ENCODE measurements at regions not wholly inside any gene's neighbourhood (a gene's known extent, or its start where the extent isn't known, plus 50 kb on each side); places are given as distances from the start of the nearest gene placed in this dataset.

DNA sequence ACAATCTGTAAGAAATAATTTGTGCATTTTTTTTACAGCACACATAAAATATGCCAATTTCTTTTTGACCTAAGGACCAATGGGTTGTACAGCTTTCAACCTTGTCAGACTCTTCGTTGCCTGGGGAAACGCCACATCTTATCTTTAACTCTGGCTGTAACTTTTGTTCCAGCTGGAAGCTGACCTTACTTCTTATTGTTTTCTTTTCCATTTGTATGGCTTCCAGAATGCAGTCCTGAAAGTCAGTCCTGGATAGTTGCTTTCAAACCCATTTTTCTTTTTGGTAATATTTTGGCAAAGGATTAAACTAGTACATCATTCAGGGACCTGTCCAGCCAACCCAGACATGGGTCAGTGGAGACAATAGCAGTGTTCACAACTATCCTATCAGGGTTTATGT, 686.5 kb upstream of the CDH2 start:
- H3K27me3 Mint-ChIP-seq (ENCODE audit: insufficient read depth, unreplicated experiment), result peaks cover 3% of the 10 kb centered on the region
- H3K4me1 ChIP-seq, result no peaks in the 10 kb centered on the region
- H3K36me3 ChIP-seq (ENCODE audit: control insufficient read depth, insufficient read depth, low read length), result no peaks in the 10 kb centered on the region
- no peaks in the 10 kb centered on the region for H3K4me1 Mint-ChIP-seq (ENCODE audit: low read depth, unreplicated experiment)
- H3K36me3 Mint-ChIP-seq (ENCODE audit: insufficient read depth, unreplicated experiment), result no peaks in the 10 kb centered on the region
- H3K27ac Mint-ChIP-seq (ENCODE audit: unreplicated experiment), result no peak overlapping the region
- ChIA-PET CTCF (no interaction called here), POLR2A (no interaction called here)
- intact Hi-C loops (cut with micrococcal nuclease; ENCODE audit: unreplicated experiment), result no loop called here
- DNase-seq, result no peak
- no peak overlapping the region for H3K4me3 Mint-ChIP-seq (ENCODE audit: unreplicated experiment)
- H3K4me3 ChIP-seq (ENCODE audit: low read depth, low read length), result no peak overlapping the region
- no peak for TF ChIP-seq CTCF (IDR thresholded peaks at IDR 0.05; ENCODE audit: insufficient read depth in 1 of 2, low read depth in 1 of 2, low read length in 1 of 2, severe bottlenecking in 1 of 2, unreplicated experiment in 1 of 2)
- H3K9me3 ChIP-seq, result no peaks in the 10 kb centered on the region
- no peaks in the 10 kb centered on the region for H3K27me3 ChIP-seq (replicated peaks; ENCODE audit: control insufficient read depth, insufficient read depth, low read length)
- no TSS peak for BruUV-seq (replicated peaks)
- no peaks in the 10 kb centered on the region for H3K9me3 Mint-ChIP-seq (ENCODE audit: unreplicated experiment)

- no peak for TF ChIP-seq CTCF (IDR thresholded peaks at IDR 0.05; ENCODE audit: insufficient read depth in 1 of 2, low read depth in 1 of 2, low read length in 1 of 2, severe bottlenecking in 1 of 2, unreplicated experiment in 1 of 2)
- Mint-ChIP-seq H3K4me1 (ENCODE audit: low read depth, unreplicated experiment) (no peaks in the 10 kb centered on the region), H3K4me3 (ENCODE audit: unreplicated experiment) (no peak overlapping the region), H3K27ac (ENCODE audit: unreplicated experiment) (no peak overlapping the region), H3K9me3 (ENCODE audit: unreplicated experiment) (no peaks in the 10 kb centered on the region), H3K36me3 (ENCODE audit: insufficient read depth, unreplicated experiment) (no peaks in the 10 kb centered on the region), H3K27me3 (ENCODE audit: insufficient read depth, unreplicated experiment) (no peaks in the 10 kb centered on the region)
- BruUV-seq (replicated peaks), result no TSS peak
- no peak overlapping the region for H3K4me3 ChIP-seq (ENCODE audit: low read depth, low read length)
- POLR2A ChIA-PET, result no interaction called here
- no peaks in the 10 kb centered on the region for H3K36me3 ChIP-seq (ENCODE audit: control insufficient read depth, insufficient read depth, low read length)
- no peaks in the 10 kb centered on the region for H3K27me3 ChIP-seq (replicated peaks; ENCODE audit: control insufficient read depth, insufficient read depth, low read length)
- intact Hi-C loops (cut with micrococcal nuclease; ENCODE audit: unreplicated experiment), result no loop called here
- H3K9me3 ChIP-seq, result no peaks in the 10 kb centered on the region
- CTCF ChIA-PET, result no interaction called here
- H3K4me1 ChIP-seq, result no peaks in the 10 kb centered on the region
- DNase-seq, result no peak
These were observed 681.3 kb upstream of the CDH2 start for GRCh38 chr18:28858248-28858647.

DNA sequence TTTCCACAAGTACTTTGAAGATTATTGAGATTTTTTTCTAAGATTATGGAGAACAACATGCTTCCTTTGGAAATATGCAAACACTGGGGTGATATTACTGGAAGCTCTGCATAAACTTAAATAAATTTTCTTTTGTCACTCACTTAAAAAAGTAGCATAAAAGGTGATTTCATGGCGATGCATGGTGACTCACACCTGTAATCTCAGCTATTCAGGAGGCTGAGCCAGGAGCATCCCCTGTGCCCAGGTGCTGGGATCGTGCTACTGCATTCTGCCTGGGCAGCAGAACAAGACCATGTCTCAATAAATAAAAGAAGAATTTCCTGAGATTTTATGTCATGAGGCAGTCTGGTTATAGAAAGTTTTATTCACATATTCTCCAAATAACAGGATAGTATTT, 679.1 kb upstream of the CDH2 start:
- no peaks in the 10 kb centered on the region for H3K9me3 ChIP-seq
- H3K4me1 ChIP-seq, result no peaks in the 10 kb centered on the region
- Mint-ChIP-seq H3K36me3 (ENCODE audit: insufficient read depth, unreplicated experiment) (no peaks in the 10 kb centered on the region), H3K4me1 (ENCODE audit: low read depth, unreplicated experiment) (no peaks in the 10 kb centered on the region), H3K27ac (ENCODE audit: unreplicated experiment) (no peak overlapping the region), H3K27me3 (ENCODE audit: insufficient read depth, unreplicated experiment) (no peaks in the 10 kb centered on the region), H3K4me3 (ENCODE audit: unreplicated experiment) (no peak overlapping the region), H3K9me3 (ENCODE audit: unreplicated experiment) (no peaks in the 10 kb centered on the region)
- no peak overlapping the region for H3K4me3 ChIP-seq (ENCODE audit: low read depth, low read length)
- ChIA-PET CTCF (no interaction called here), POLR2A (no interaction called here)
- no TSS peak for BruUV-seq (replicated peaks)
- H3K36me3 ChIP-seq (ENCODE audit: control insufficient read depth, insufficient read depth, low read length), result no peaks in the 10 kb centered on the region
- DNase-seq, result no peak
- H3K27me3 ChIP-seq (replicated peaks; ENCODE audit: control insufficient read depth, insufficient read depth, low read length), result no peaks in the 10 kb centered on the region
- no peak for TF ChIP-seq CTCF (IDR thresholded peaks at IDR 0.05; ENCODE audit: insufficient read depth in 1 of 2, low read depth in 1 of 2, low read length in 1 of 2, severe bottlenecking in 1 of 2, unreplicated experiment in 1 of 2)
- intact Hi-C loops (cut with micrococcal nuclease; ENCODE audit: unreplicated experiment), result no loop called here
